Sigmoid colon (tissue), 4 donors: ENCODE measurements at regions not wholly inside any gene's neighbourhood (a gene's known extent, or its start where the extent isn't known, plus 50 kb on each side); places are given as distances from the start of the nearest gene placed in this dataset.

Experiments
- CTCF ChIP-seq, 4 experiments: fragments of 450-650 bp in 3 of 4; fragments of 200-600 bp in 1 of 4; IDR thresholded peaks; one replicate each; pipeline ENCODE4 v1.5.1; 2016 to 2019; ENCODE audit warnings: antibody characterized with exemption in 4 of 4, mild to moderate bottlenecking in 3 of 4, moderate library complexity in 2 of 4
- EP300 ChIP-seq, 4 donors: sonication (generic); formaldehyde crosslinking; IDR thresholded peaks; one replicate each; pipeline ENCODE4 v1.6.1; 2017; ENCODE audit warnings: antibody characterized with exemption in 4 of 4
- POLR2A ChIP-seq, 2 donors: fragments of 450-650 bp; IDR thresholded peaks; one replicate each; pipeline ENCODE4 v1.6.1; 2016; ENCODE audit warnings: antibody characterized with exemption in 2 of 2, mild to moderate bottlenecking in 2 of 2, moderate library complexity in 2 of 2
- POLR2AphosphoS5 ChIP-seq, 4 donors: sonication (generic); formaldehyde crosslinking; IDR thresholded peaks; one replicate each; pipeline ENCODE4 v1.6.1; 2017; ENCODE audit warnings: antibody characterized with exemption in 4 of 4

- no peak for TF ChIP-seq CTCF (IDR thresholded peaks at IDR 0.05)
- TF ChIP-seq POLR2A (IDR thresholded peaks at IDR 0.05), result no peak
- no peak for TF ChIP-seq POLR2AphosphoS5 (IDR thresholded peaks at IDR 0.05)
- TF ChIP-seq EP300 (IDR thresholded peaks at IDR 0.05), result no peak
Observed at GRCh38 chr12:105436636-105437035, 106.1 kb downstream of the C12orf75 start.
